Adrenal gland (tissue), 5 donors: ENCODE measurements at regions not wholly inside any gene's neighbourhood (a gene's known extent, or its start where the extent isn't known, plus 50 kb on each side); places are given as distances from the start of the nearest gene placed in this dataset.

ENCODE experiments used
- POLR2A ChIP-seq, 2 donors: fragments of 450-650 bp; IDR thresholded peaks; one replicate each; pipeline ENCODE4 v1.6.1; 2017; ENCODE audit warnings: antibody characterized with exemption in 2 of 2, mild to moderate bottlenecking in 2 of 2, moderate library complexity in 1 of 2
- TF ChIP-seq, protein P1 (sequence below), 6 experiments: fragments of 450-650 bp in 4 of 6; fragments of 200-600 bp in 2 of 6; sonication (generic) in 1 of 6; IDR thresholded peaks; 1 replicate in 5 of 6; 2 replicates in 1 of 6; pipeline versions ENCODE4 v1.5.1 to v1.8.0; 2016 to 2021; ENCODE audit warnings: antibody characterized with exemption in 6 of 6, mild to moderate bottlenecking in 2 of 6, moderate library complexity in 1 of 6
- donor health status: DM: no; HTN: no; CAD: no.

- TF ChIP-seq, protein P1, sequence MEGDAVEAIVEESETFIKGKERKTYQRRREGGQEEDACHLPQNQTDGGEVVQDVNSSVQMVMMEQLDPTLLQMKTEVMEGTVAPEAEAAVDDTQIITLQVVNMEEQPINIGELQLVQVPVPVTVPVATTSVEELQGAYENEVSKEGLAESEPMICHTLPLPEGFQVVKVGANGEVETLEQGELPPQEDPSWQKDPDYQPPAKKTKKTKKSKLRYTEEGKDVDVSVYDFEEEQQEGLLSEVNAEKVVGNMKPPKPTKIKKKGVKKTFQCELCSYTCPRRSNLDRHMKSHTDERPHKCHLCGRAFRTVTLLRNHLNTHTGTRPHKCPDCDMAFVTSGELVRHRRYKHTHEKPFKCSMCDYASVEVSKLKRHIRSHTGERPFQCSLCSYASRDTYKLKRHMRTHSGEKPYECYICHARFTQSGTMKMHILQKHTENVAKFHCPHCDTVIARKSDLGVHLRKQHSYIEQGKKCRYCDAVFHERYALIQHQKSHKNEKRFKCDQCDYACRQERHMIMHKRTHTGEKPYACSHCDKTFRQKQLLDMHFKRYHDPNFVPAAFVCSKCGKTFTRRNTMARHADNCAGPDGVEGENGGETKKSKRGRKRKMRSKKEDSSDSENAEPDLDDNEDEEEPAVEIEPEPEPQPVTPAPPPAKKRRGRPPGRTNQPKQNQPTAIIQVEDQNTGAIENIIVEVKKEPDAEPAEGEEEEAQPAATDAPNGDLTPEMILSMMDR (IDR thresholded peaks at IDR 0.05), result no peak
- TF ChIP-seq POLR2A (IDR thresholded peaks at IDR 0.05), result no peak
Observed at GRCh38 chr10:131688304-131688703, 212.5 kb upstream of the PPP2R2D start.
